DMS114 treated with DMSO at 0.1 percent for 48 hours (cell line): ENCODE measurements at regions not wholly inside any gene's neighbourhood (a gene's known extent, or its start where the extent isn't known, plus 50 kb on each side); places are given as distances from the start of the nearest gene placed in this dataset.
"Not testable (repeated sequence)": the region's sequence is repeated elsewhere in the genome, so short reads cannot be mapped to it uniquely, and the experiment has no call there.

Experiments used
- DNase-seq: peaks from one replicate; lab custom pipeline; 2025; ENCODE audit not compliant: unreplicated experiment; lab: John Stamatoyannopoulos, UW

- DNase-seq = not testable (repeated sequence)
Observed at GRCh38 chr16:21487956-21488355, 111.4 kb upstream of the METTL9 start.

GRCh38 chr16:21499046-21499445, 100.3 kb upstream of the METTL9 start:
- not testable (repeated sequence) for DNase-seq

- DNase-seq = not testable (repeated sequence)
Observed at GRCh38 chr16:21501223-21501868, 98.0 kb upstream of the METTL9 start.

GRCh38 chr16:21501869-21502667, 97.3 kb upstream of the METTL9 start:
- peak; percentile 78 for DNase-seq

- not testable (repeated sequence) for DNase-seq
Observed at GRCh38 chr16:21503574-21503920, 95.8 kb upstream of the METTL9 start.

- not testable (repeated sequence) for DNase-seq
Observed at GRCh38 chr16:21503941-21504832, 95.2 kb upstream of the METTL9 start.

- DNase-seq = not testable (repeated sequence)
Observed at GRCh38 chr16:21505751-21506520, 93.4 kb upstream of the METTL9 start.

- not testable (repeated sequence) for DNase-seq
Observed at GRCh38 chr16:21506857-21507456, 92.4 kb upstream of the METTL9 start.

- not testable (repeated sequence) for DNase-seq
Observed at GRCh38 chr16:21507631-21508305, 91.6 kb upstream of the METTL9 start.

GRCh38 chr16:21508661-21509436, 90.5 kb upstream of the METTL9 start:
- DNase-seq = not testable (repeated sequence)

- not testable (repeated sequence) for DNase-seq
Observed at GRCh38 chr16:21509437-21510086, 89.8 kb upstream of the METTL9 start.

- DNase-seq = not testable (repeated sequence)
Observed at GRCh38 chr16:21510869-21511255, 88.5 kb upstream of the METTL9 start.

- DNase-seq = not testable (repeated sequence)
Observed at GRCh38 chr16:21511315-21512210, 87.8 kb upstream of the METTL9 start.

GRCh38 chr16:21512280-21513192, 86.8 kb upstream of the METTL9 start:
- not testable (repeated sequence) for DNase-seq

GRCh38 chr16:21513337-21513741, 86.0 kb upstream of the METTL9 start:
- not testable (repeated sequence) for DNase-seq

GRCh38 chr16:21513812-21514473, 85.4 kb upstream of the METTL9 start:
- DNase-seq = not testable (repeated sequence)
